ENCODE measurements at regions not wholly inside any gene's neighbourhood (a gene's known extent, or its start where the extent isn't known, plus 50 kb on each side); places are given as distances from the start of the nearest gene placed in this dataset.
A peak's percentile ranks its signal among the peaks of the same experiment; 100 is the strongest.

GRCh38 chr21:17454315-17455027 is 58.4 kb upstream of the CXADR start:
- Histone ChIP-seq H3K9ac (ENCODE audit: low read length) (no peak overlapping the region), H3K23ac (ENCODE audit: low read length) (no peak overlapping the region), H3K18ac (ENCODE audit: low read length) (no peak overlapping the region), H3K79me1 (ENCODE audit: low read length) (no peaks in the 10 kb centered on the region), H3K79me2 (ENCODE audit: control insufficient read depth, insufficient read depth, low read length, poor library complexity) (no peaks in the 10 kb centered on the region), H3K27me3 (ENCODE audit: insufficient read depth, low read length) (no peaks in the 10 kb centered on the region), H4K91ac (ENCODE audit: low read depth, low read length) (no peak overlapping the region), H2AFZ (ENCODE audit: insufficient read depth, low read length, poor library complexity) (peak overlapping the region; percentile 14), H3K27ac (ENCODE audit: low read depth, low read length) (no peak overlapping the region), H3K4me1 (ENCODE audit: control insufficient read depth in 1 of 2, insufficient read depth in 2 of 2, low read length in 2 of 2) (peaks cover 0 to 2% of the 10 kb centered on the region in 2 experiments), H4K12ac (ENCODE audit: low read depth, low read length) (no peak overlapping the region), H3K14ac (ENCODE audit: low read length) (no peak overlapping the region), H3K9me3 (ENCODE audit: insufficient read depth, low read depth, low read length) (no peaks in the 10 kb centered on the region), H3K4me2 (ENCODE audit: low read length) (peak overlapping the region; percentile 42), H3K36me3 (ENCODE audit: control insufficient read depth in 1 of 2, insufficient read depth in 2 of 2, low read length in 2 of 2) (no peaks in the 10 kb centered on the region), H2BK12ac (ENCODE audit: low read length) (no peak overlapping the region), H2BK120ac (ENCODE audit: insufficient read depth, low read length, poor library complexity) (no peak overlapping the region), H4K8ac (ENCODE audit: low read depth, low read length) (no peak overlapping the region), H3K4ac (ENCODE audit: low read depth, low read length) (no peak overlapping the region), H2BK5ac (ENCODE audit: low read depth, low read length, poor library complexity) (no peak overlapping the region), H3K4me3 (ENCODE audit: low read depth, low read length) (no peak overlapping the region), H2AK5ac (ENCODE audit: low read length) (no peak overlapping the region)
- DNase-seq: peak; percentile 37 to 62
- WGBS (ENCODE audit: extremely low coverage, insufficient coverage, insufficient read length): no CpG with 5 or more reads among the region's 24 CpGs

GRCh38 chr21:17455028-17455353 is 57.9 kb upstream of the CXADR start:
- Histone ChIP-seq H3K27me3 (ENCODE audit: insufficient read depth, low read length) (no peaks in the 10 kb centered on the region), H4K12ac (ENCODE audit: low read depth, low read length) (no peak overlapping the region), H3K36me3 (ENCODE audit: control insufficient read depth in 1 of 2, insufficient read depth in 2 of 2, low read length in 2 of 2) (no peaks in the 10 kb centered on the region), H3K9me3 (ENCODE audit: insufficient read depth, low read depth, low read length) (no peaks in the 10 kb centered on the region), H3K4me2 (ENCODE audit: low read length) (peak overlapping the region; percentile 42), H4K91ac (ENCODE audit: low read depth, low read length) (no peak overlapping the region), H2AK5ac (ENCODE audit: low read length) (no peak overlapping the region), H2BK12ac (ENCODE audit: low read length) (no peak overlapping the region), H3K79me1 (ENCODE audit: low read length) (no peaks in the 10 kb centered on the region), H3K27ac (ENCODE audit: low read depth, low read length) (no peak overlapping the region), H2BK120ac (ENCODE audit: insufficient read depth, low read length, poor library complexity) (no peak overlapping the region), H3K23ac (ENCODE audit: low read length) (no peak overlapping the region), H3K4ac (ENCODE audit: low read depth, low read length) (no peak overlapping the region), H3K14ac (ENCODE audit: low read length) (no peak overlapping the region), H4K8ac (ENCODE audit: low read depth, low read length) (no peak overlapping the region), H3K79me2 (ENCODE audit: control insufficient read depth, insufficient read depth, low read length, poor library complexity) (no peaks in the 10 kb centered on the region), H3K9ac (ENCODE audit: low read length) (no peak overlapping the region), H3K4me1 (ENCODE audit: control insufficient read depth in 1 of 2, insufficient read depth in 2 of 2, low read length in 2 of 2) (peaks cover 0 to 2% of the 10 kb centered on the region in 2 experiments), H3K4me3 (ENCODE audit: low read depth, low read length) (no peak overlapping the region), H3K18ac (ENCODE audit: low read length) (no peak overlapping the region), H2BK5ac (ENCODE audit: low read depth, low read length, poor library complexity) (no peak overlapping the region), H2AFZ (ENCODE audit: insufficient read depth, low read length, poor library complexity) (no peak overlapping the region)
- no CpG with 5 or more reads among the region's 4 CpGs for WGBS (ENCODE audit: extremely low coverage, insufficient coverage, insufficient read length)
- DNase-seq: no peak

- DNase-seq: peak in 1 of 2 donors; percentile 25
- WGBS (ENCODE audit: extremely low coverage, insufficient coverage, insufficient read length): no CpG with 5 or more reads among the region's 6 CpGs
- no peak overlapping the region for H2AFZ ChIP-seq (ENCODE audit: insufficient read depth, low read length, poor library complexity)
These were observed 57.4 kb upstream of the CXADR start for GRCh38 chr21:17455451-17455850.

GRCh38 chr21:17458279-17458678 is 54.6 kb upstream of the CXADR start:
- H3K4me2 ChIP-seq (ENCODE audit: low read length): no peak overlapping the region
- H4K91ac ChIP-seq (ENCODE audit: low read depth, low read length): no peak overlapping the region
- H3K9me3 ChIP-seq (ENCODE audit: insufficient read depth, low read depth, low read length): no peaks in the 10 kb centered on the region
- no peaks in the 10 kb centered on the region for H3K79me2 ChIP-seq (ENCODE audit: control insufficient read depth, insufficient read depth, low read length, poor library complexity)
- H3K4ac ChIP-seq (ENCODE audit: low read depth, low read length): no peak overlapping the region
- H3K4me1 ChIP-seq (ENCODE audit: control insufficient read depth in 1 of 2, insufficient read depth in 2 of 2, low read length in 2 of 2): peaks cover 0 to 2% of the 10 kb centered on the region in 2 experiments
- H3K18ac ChIP-seq (ENCODE audit: low read length): no peak overlapping the region
- H3K4me3 ChIP-seq (ENCODE audit: low read depth, low read length): no peak overlapping the region
- no peak overlapping the region for H2AK5ac ChIP-seq (ENCODE audit: low read length)
- no peaks in the 10 kb centered on the region for H3K36me3 ChIP-seq (ENCODE audit: control insufficient read depth in 1 of 2, insufficient read depth in 2 of 2, low read length in 2 of 2)
- no peak overlapping the region for H4K12ac ChIP-seq (ENCODE audit: low read depth, low read length)
- H3K14ac ChIP-seq (ENCODE audit: low read length): no peak overlapping the region
- no peak overlapping the region for H2BK120ac ChIP-seq (ENCODE audit: insufficient read depth, low read length, poor library complexity)
- no peaks in the 10 kb centered on the region for H3K79me1 ChIP-seq (ENCODE audit: low read length)
- no peak overlapping the region for H3K23ac ChIP-seq (ENCODE audit: low read length)
- no peak for DNase-seq
- H2BK12ac ChIP-seq (ENCODE audit: low read length): no peak overlapping the region
- no peaks in the 10 kb centered on the region for H3K27me3 ChIP-seq (ENCODE audit: insufficient read depth, low read length)
- H4K8ac ChIP-seq (ENCODE audit: low read depth, low read length): no peak overlapping the region
- no peak overlapping the region for H2BK5ac ChIP-seq (ENCODE audit: low read depth, low read length, poor library complexity)
- no CpG with 5 or more reads among the region's 6 CpGs for WGBS (ENCODE audit: extremely low coverage, insufficient coverage, insufficient read length)
- no peak overlapping the region for H3K27ac ChIP-seq (ENCODE audit: low read depth, low read length)
- no peak overlapping the region for H3K9ac ChIP-seq (ENCODE audit: low read length)
- H2AFZ ChIP-seq (ENCODE audit: insufficient read depth, low read length, poor library complexity): no peak overlapping the region

More at GRCh38 chr21:17455451-17455850, 57.4 kb upstream of the CXADR start:
- H3K9ac ChIP-seq (ENCODE audit: low read length): no peak overlapping the region
- no peak overlapping the region for H3K18ac ChIP-seq (ENCODE audit: low read length)
- H3K4me1 ChIP-seq (ENCODE audit: control insufficient read depth in 1 of 2, insufficient read depth in 2 of 2, low read length in 2 of 2): peaks cover 0 to 2% of the 10 kb centered on the region in 2 experiments
- no peaks in the 10 kb centered on the region for H3K36me3 ChIP-seq (ENCODE audit: control insufficient read depth in 1 of 2, insufficient read depth in 2 of 2, low read length in 2 of 2)
- H3K79me2 ChIP-seq (ENCODE audit: control insufficient read depth, insufficient read depth, low read length, poor library complexity): no peaks in the 10 kb centered on the region
- H3K4me2 ChIP-seq (ENCODE audit: low read length): no peak overlapping the region
- no peak overlapping the region for H4K12ac ChIP-seq (ENCODE audit: low read depth, low read length)
- no peak overlapping the region for H4K8ac ChIP-seq (ENCODE audit: low read depth, low read length)
- H3K9me3 ChIP-seq (ENCODE audit: insufficient read depth, low read depth, low read length): no peaks in the 10 kb centered on the region
- no peak overlapping the region for H3K4me3 ChIP-seq (ENCODE audit: low read depth, low read length)
- H4K91ac ChIP-seq (ENCODE audit: low read depth, low read length): no peak overlapping the region
- H3K27me3 ChIP-seq (ENCODE audit: insufficient read depth, low read length): no peaks in the 10 kb centered on the region
- H3K27ac ChIP-seq (ENCODE audit: low read depth, low read length): no peak overlapping the region
- no peak overlapping the region for H2BK5ac ChIP-seq (ENCODE audit: low read depth, low read length, poor library complexity)
- no peak overlapping the region for H2AK5ac ChIP-seq (ENCODE audit: low read length)
- H3K79me1 ChIP-seq (ENCODE audit: low read length): no peaks in the 10 kb centered on the region
- no peak overlapping the region for H2BK12ac ChIP-seq (ENCODE audit: low read length)
- H3K14ac ChIP-seq (ENCODE audit: low read length): no peak overlapping the region
- no peak overlapping the region for H3K4ac ChIP-seq (ENCODE audit: low read depth, low read length)
- no peak overlapping the region for H2BK120ac ChIP-seq (ENCODE audit: insufficient read depth, low read length, poor library complexity)
- H3K23ac ChIP-seq (ENCODE audit: low read length): no peak overlapping the region
